DMS 273 (cell line): ENCODE measurements at regions not wholly inside any gene's neighbourhood (a gene's known extent, or its start where the extent isn't known, plus 50 kb on each side); places are given as distances from the start of the nearest gene placed in this dataset.

Experiments
- DNase-seq: peaks from one replicate; lab custom pipeline; 2025; ENCODE audit not compliant: unreplicated experiment; lab: John Stamatoyannopoulos, UW

GRCh38 chr14:38777401-38777800 lies 325.6 kb downstream of the SEC23A start:
- no peak for DNase-seq

DNA sequence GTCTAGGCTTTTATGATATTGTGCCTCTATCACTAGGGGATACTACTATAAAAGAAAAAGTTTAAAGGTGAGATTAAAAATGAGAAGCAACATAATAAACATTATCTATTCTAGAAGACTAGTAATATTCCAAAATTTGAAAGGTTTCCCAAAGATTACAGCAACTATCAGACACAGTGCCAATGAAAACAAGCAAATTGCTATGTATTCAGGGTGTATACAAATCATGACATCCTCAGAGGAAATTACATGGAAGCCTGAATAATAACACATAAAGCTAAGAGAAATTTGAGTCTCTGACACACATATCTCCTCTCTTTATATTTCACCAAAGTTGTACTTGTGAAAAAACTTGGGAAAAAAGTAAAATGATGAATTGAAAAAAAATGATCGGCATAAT lies 327.0 kb downstream of the SEC23A start:
- DNase-seq: no peak

GRCh38 chr14:38774162-38774561 lies 328.9 kb downstream of the SEC23A start:
- no peak for DNase-seq

DNA sequence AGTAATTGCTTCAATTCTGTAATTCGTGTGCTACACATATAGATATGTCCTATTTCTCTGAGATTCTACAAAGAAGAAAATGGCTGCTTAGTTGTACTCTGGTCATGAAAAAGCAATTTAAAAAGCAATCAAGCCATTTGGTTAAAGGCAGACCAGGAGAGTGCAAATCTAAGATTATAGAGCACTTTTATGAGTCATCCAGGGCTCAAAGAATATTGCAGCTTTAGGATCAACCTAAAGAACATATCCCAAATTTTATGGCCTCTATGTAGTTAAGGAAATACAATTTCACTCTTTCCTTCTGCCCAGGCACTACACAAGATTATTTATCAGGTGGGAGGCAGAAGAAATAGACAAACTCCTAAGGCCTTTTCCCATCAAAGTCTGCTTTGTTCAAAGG lies 332.8 kb downstream of the SEC23A start:
- DNase-seq: no peak

- no peak for DNase-seq
Measured at GRCh38 chr14:38762845-38763244, 340.2 kb downstream of the SEC23A start.

- no peak for DNase-seq
Measured at GRCh38 chr14:38762426-38762825, 340.6 kb downstream of the SEC23A start.

- no peak for DNase-seq
Measured at GRCh38 chr14:38761033-38761432, 342.0 kb downstream of the SEC23A start.

GRCh38 chr14:38758661-38759060 lies 344.4 kb downstream of the SEC23A start:
- DNase-seq: no peak

GRCh38 chr14:38755036-38755435 lies 348.0 kb downstream of the SEC23A start:
- DNase-seq: no peak

GRCh38 chr14:38752750-38753149 lies 350.3 kb downstream of the SEC23A start:
- DNase-seq: no peak

GRCh38 chr14:38752341-38752740 lies 350.7 kb downstream of the SEC23A start:
- DNase-seq: no peak

GRCh38 chr14:38751459-38751858 lies 351.6 kb downstream of the SEC23A start:
- DNase-seq: no peak

GRCh38 chr14:38749936-38750335 lies 353.1 kb downstream of the SEC23A start:
- no peak for DNase-seq

DNA sequence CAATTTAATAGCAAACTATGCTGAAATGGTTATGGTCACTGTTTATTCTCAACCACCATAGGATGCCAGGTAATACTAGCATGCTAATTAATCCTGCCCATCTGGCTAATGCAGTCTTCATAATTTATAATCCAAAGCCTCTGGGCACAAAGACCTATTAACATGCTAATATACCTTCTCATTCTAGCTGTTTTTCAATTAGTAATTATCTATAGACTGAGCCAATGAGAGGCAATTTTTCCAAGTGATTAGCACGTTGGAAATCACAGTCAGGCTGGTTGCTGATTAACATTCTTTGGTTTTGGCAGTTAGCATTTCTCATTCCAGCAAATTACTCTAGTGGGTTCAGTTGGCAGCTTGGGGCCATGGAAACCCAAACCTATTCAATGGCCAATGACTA lies 357.2 kb downstream of the SEC23A start:
- DNase-seq: no peak

DNA sequence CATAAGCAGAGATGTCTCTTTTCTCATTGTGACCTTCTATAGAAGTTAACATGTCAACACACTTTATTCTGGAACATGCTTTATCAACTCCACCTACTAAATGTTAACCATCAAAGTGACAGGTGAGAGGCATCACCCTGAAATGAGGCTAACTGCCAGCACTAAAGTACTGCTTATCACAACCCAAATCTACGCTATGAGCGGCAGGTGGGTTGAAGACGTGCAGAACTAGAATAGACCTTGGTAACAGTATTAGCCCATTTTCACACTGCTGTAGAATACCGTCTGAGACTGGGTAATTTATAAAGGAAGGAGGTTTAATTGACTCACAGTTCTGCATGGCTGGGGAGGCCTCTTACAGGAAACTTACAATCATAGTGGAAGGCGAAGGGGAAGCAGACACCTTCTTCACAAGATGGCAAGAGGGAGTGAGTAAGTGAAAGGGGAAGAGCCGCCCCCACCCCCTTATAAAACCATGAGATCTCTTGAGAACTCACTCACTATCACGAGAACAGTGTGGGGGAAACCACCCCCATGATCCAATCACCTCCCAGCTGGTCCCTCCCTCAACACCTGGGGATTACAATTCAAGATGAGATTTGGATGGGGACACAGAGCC lies 359.0 kb downstream of the SEC23A start:
- no peak for DNase-seq

DNA sequence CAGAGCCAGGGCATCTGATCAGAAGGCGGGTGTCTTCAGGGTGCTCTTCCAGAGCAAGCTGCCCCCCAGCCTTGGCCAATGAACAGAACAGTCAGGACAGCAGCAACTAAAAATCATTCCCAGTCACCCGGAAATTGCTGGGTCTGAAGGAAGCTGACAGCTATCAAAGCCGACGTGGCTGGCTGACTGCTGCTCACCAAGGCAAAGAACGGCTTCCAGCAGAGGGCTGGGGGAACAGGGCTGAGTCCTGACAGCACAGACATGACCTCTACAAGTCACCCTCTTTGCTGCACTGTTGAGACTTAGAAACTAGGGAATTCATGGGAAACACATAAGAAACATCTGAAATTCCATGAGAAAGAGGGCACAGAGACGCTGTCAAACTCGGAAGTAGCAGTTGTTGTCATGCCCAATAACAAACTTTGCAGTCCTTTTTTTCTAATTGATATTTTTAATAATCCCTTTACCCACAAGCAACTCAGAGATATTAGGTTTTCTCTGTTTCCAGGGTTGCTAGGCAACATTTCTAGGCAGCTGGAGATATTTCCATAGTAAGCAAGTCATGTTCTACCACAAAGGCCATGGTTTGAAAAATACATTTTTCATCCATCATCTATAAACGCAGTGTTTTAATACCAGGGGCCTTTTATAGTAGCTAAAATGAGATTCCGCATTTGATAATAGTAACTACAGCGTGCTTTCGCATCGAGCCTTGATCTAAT lies 365.2 kb downstream of the SEC23A start:
- DNase-seq: peak; percentile 2

- DNase-seq: peak; percentile 10
Measured at GRCh38 chr14:38735005-38735404, 368.0 kb downstream of the SEC23A start.

GRCh38 chr14:38731962-38732361 lies 371.1 kb downstream of the SEC23A start:
- DNase-seq: peak; percentile 55

GRCh38 chr14:38730420-38730819 lies 372.6 kb downstream of the SEC23A start:
- DNase-seq: no peak

DNA sequence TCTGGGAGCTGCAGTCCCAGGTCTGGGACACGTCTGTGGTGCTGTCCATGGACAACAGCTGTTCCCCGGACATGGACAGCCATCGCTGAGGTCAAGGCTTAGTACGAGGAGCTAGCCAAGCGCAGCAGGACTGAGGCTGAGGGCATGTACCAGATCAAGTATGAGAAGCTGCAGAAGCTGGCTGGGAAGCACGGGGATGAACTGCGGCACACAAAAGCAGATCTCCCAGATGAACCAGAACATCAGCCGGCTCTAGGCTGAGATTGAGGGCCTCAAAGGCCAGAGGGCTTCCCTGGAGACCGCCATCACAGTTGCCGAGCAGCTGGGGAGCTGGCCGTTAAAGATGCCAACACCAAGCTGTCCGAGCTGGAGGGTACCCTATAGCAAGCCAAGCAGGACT lies 375.3 kb downstream of the SEC23A start:
- DNase-seq: no peak

- no peak for DNase-seq
Measured at GRCh38 chr14:38724621-38725020, 378.4 kb downstream of the SEC23A start.

GRCh38 chr14:38723959-38724358 lies 379.1 kb downstream of the SEC23A start:
- no peak for DNase-seq

DNA sequence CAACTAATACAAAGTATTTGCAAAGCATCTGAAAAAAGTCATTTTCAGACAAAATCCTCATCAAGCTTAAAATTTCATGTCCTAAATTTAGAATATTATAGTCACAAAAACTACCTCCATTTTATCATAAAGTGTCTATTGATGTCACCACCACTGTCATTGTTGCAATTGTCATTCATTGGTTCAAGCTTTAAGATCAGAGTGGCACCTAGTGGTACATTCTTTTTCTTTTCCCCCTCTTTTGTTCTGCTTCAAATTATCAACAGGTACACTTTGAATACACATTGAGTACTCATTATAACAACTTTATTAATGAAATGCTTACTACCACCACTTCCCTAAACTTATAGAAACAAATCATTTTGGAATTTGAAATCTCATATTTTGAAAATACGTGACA lies 379.8 kb downstream of the SEC23A start:
- no peak for DNase-seq
